T-helper 2 cell (primary cell): ENCODE measurements at regions not wholly inside any gene's neighbourhood (a gene's known extent, or its start where the extent isn't known, plus 50 kb on each side); places are given as distances from the start of the nearest gene placed in this dataset.
"Not testable (repeated sequence)": the region's sequence is repeated elsewhere in the genome, so short reads cannot be mapped to it uniquely, and the experiment has no call there.

ENCODE experiments used
- DNase-seq, 5 experiments: peaks; one replicate each; pipeline versions ENCODE4 v3.0.0 to v3.0.0-alpha.2; 2012 to 2022

GRCh38 chr6:126821706-126822105 is 296.8 kb upstream of the RSPO3 start:
- DNase-seq: no peak

- no peak for DNase-seq
These were observed 294.2 kb upstream of the RSPO3 start for GRCh38 chr6:126824226-126824625.

- no peak for DNase-seq
These were observed 293.7 kb upstream of the RSPO3 start for GRCh38 chr6:126824815-126825214.

- no peak for DNase-seq
These were observed 292.2 kb upstream of the RSPO3 start for GRCh38 chr6:126826166-126826714.

- no peak for DNase-seq
These were observed 287.0 kb upstream of the RSPO3 start for GRCh38 chr6:126831461-126831860.

GRCh38 chr6:126842769-126843168 is 275.7 kb upstream of the RSPO3 start:
- no peak for DNase-seq

- DNase-seq: no peak
These were observed 270.4 kb upstream of the RSPO3 start for GRCh38 chr6:126848119-126848518.

- DNase-seq: no peak
These were observed 250.8 kb upstream of the RSPO3 start for GRCh38 chr6:126867641-126868040.

GRCh38 chr6:126873351-126873750 is 245.1 kb upstream of the RSPO3 start:
- no peak for DNase-seq

GRCh38 chr6:126873791-126874190 is 244.7 kb upstream of the RSPO3 start:
- no peak for DNase-seq

- peak in 1 of 5 experiments; percentile 10 for DNase-seq
These were observed 242.0 kb upstream of the RSPO3 start for GRCh38 chr6:126876446-126876845.

- DNase-seq: no peak
These were observed 237.5 kb upstream of the RSPO3 start for GRCh38 chr6:126880964-126881363.

GRCh38 chr6:126886106-126886505 is 232.4 kb upstream of the RSPO3 start:
- DNase-seq: no peak

GRCh38 chr6:126888727-126889725 is 229.4 kb upstream of the RSPO3 start:
- no peak for DNase-seq

GRCh38 chr6:126890055-126890454 is 228.4 kb upstream of the RSPO3 start:
- no peak for DNase-seq

GRCh38 chr6:126891158-126891557 is 227.3 kb upstream of the RSPO3 start:
- DNase-seq: no peak

- not testable (repeated sequence) for DNase-seq
These were observed 225.6 kb upstream of the RSPO3 start for GRCh38 chr6:126892869-126893268.

- DNase-seq: no peak
These were observed 220.7 kb upstream of the RSPO3 start for GRCh38 chr6:126897758-126898157.

GRCh38 chr6:126904176-126904575 is 214.3 kb upstream of the RSPO3 start:
- DNase-seq: no peak

- DNase-seq: no peak
These were observed 212.6 kb upstream of the RSPO3 start for GRCh38 chr6:126905917-126906316.

- no peak for DNase-seq
These were observed 211.2 kb upstream of the RSPO3 start for GRCh38 chr6:126907312-126907711.

- DNase-seq: no peak
These were observed 210.5 kb upstream of the RSPO3 start for GRCh38 chr6:126907996-126908395.

- no peak for DNase-seq
These were observed 209.0 kb upstream of the RSPO3 start for GRCh38 chr6:126909493-126909892.

GRCh38 chr6:126913651-126914050 is 204.8 kb upstream of the RSPO3 start:
- no peak for DNase-seq
